Left kidney (tissue), 1 donor: ENCODE measurements at regions not wholly inside any gene's neighbourhood (a gene's known extent, or its start where the extent isn't known, plus 50 kb on each side); places are given as distances from the start of the nearest gene placed in this dataset.
"Not testable (repeated sequence)": the region's sequence is repeated elsewhere in the genome, so short reads cannot be mapped to it uniquely, and the experiment has no call there.

Experiments used
- DNase-seq: peaks from one replicate; pipeline ENCODE4 v3.0.0-alpha.2; 2013

GRCh38 chr4:128649161-128649560 is 160.3 kb upstream of the JADE1 start:
- no peak for DNase-seq

DNA sequence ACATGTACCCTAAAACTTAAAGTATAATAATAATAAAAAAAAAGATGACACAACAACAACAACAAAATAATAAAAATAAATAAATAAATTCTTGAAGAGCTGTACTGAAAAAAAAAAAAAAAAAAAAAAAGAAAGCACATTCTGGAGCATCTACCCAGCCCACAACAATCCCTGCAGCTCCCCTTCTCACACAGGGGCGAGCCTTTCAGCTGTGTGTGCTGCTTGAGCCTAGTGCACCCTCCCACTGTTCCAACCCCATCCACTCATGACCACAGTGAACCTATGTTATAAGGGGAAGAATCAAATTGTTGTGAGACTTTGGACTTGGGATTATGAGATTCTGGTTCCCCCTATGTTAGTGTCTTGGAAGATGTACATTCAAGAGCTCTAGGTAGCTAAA is 161.5 kb upstream of the JADE1 start:
- DNase-seq: no peak

- not testable (repeated sequence) for DNase-seq
Observed at GRCh38 chr4:128646893-128647292, 162.6 kb upstream of the JADE1 start.

- not testable (repeated sequence) for DNase-seq
Observed at GRCh38 chr4:128644693-128645654, 164.5 kb upstream of the JADE1 start.

GRCh38 chr4:128644107-128644506 is 165.4 kb upstream of the JADE1 start:
- not testable (repeated sequence) for DNase-seq

- DNase-seq: not testable (repeated sequence)
Observed at GRCh38 chr4:128641566-128641965, 167.9 kb upstream of the JADE1 start.

GRCh38 chr4:128639541-128640270 is 169.8 kb upstream of the JADE1 start:
- no peak for DNase-seq

DNA sequence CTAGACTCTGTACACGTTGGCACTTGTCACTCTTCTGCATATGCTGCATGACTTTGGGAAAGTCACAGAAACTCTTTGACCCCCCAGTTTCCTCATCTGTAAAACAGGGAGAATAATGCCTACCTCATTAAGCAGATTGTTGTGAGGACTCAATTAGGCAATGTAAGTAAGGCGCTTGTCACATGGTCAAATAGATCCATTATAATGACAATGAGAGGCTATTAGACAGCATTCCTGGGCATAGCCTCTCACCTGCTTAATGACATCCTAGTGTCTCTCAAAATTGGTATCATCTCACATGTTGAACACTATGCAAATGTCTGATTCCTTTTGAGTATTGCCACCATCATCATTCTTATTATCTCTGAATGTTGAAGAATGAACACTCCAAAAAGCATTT is 172.6 kb upstream of the JADE1 start:
- no peak for DNase-seq

DNA sequence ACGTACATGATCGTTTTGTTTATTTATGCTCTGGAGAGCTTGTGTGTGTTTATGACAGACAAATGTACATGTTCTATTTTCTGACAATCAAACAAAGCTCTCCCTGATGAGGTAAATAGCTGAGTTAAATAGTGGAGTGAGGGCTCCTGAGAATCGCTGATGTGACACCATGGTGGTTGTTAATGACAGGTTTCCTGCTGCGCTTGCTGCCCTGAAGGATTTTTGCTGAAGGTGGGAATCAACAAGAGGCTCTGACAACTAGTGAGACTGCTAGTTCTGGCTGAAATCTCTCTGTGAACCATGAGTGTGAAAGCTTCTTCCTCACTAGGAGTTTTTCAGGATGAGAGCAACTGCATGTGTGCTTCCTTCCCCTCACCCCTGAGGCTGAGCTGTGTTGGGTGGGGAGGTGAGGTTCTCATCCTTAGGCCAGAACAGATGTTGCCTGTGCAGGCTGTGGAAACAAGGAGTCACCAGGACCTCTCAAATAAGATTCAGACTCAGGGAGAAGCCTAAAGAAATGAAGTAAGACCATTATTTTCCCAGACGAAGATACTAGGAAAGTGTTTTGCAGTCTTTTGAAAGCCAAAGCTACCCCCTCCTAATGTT is 173.4 kb upstream of the JADE1 start:
- no peak for DNase-seq

- no peak for DNase-seq
Observed at GRCh38 chr4:128635141-128635954, 174.2 kb upstream of the JADE1 start.

DNA sequence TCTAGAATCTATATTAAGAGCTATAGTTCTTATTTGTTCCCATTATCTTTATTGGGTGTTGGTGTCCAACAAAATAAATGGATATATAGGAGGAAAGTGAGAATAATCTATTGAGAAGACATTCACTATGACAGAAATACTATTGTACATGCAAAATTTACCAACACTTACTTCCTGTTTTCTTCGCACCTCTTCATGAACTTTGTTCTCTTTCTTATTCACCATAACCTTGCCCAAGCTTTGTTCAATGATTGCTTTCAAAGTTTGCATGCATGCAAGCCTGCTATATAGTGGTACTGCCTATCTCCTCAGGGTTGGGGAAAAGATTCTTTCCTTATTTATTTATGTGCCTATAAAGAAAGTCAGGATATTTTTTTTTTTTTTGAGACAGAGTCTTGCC is 176.4 kb upstream of the JADE1 start:
- DNase-seq: no peak

DNA sequence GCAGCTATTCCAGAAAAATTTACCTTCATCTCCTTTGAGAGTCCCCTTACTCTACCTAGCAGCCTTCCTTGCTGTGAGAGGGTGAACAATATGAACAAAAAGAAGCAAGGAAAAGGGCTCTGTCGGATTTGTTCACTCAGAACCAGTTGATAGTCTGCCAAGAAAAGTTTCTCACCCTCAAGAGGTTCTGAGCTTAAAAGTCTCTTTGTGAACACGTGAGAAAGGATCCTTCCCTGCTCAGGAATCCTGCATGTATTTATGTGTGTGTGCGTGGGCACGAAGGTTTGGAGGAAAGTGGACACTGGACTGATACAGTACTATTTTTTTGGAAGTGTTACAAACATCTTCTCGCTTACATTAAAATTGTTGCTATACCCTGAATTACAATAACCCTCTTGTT is 178.6 kb upstream of the JADE1 start:
- no peak for DNase-seq

DNA sequence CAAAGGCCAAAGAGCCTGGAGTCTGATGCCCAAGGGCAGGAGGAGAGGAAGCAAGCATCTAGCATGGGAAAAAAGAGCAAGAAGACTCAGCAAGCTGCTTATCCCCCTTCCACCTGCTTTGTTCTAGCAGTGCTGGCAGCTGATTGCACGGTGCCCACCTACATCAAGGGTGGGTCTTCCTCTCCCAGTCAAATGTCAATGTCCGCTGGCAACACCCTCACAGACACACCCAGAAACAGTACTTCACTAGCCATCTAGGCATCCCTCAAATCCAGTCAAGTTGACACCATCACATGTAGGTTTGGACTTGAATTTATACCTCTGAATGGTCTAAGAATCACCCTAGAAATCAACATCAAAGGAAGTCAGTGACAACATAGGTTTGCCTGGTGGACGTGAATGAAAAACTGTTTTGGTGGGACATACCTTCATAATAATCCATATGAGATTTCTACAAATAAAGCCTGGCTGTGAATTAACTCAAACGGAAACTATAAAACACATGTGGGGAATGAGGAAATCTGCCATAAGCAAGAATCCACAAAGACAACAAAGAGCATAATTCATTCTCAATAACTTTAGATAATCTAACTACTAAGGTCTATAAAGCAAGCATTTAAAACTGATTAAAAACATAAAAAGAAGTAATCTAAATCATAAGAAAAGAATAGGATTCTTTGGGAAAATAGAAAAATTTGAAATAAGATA is 185.8 kb upstream of the JADE1 start:
- DNase-seq: no peak

DNA sequence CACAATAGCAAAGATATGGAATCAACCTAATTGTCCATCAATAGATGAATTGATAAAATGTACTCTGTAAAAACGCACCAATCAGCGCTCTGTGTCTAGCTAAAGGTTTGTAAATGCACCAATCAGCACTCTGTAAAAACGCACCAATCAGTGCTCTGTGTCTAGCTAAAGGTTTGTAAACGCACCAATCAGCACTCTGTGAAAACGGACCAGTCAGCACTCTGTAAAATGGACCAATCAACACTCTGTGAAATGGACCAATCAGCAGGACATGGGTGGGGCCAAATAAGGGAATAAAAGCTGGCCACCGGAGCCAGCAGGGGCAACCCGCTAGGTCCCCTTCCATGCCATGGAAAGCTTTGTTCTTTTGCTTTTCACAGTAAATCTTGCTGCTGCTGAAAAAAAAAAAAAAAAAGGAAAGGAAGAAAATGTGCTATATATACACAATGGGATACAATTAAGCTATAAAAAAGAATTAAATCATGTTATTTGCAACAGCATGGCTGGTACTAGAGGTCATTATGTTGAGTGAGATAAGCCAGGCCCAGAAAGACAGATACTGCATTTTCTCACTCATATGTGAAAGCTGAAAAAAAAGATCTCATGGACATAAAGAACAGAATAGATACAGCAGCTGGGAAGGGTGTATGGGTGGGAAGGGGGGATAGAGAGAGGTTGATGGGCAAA is 189.1 kb upstream of the JADE1 start:
- DNase-seq: not testable (repeated sequence)

DNA sequence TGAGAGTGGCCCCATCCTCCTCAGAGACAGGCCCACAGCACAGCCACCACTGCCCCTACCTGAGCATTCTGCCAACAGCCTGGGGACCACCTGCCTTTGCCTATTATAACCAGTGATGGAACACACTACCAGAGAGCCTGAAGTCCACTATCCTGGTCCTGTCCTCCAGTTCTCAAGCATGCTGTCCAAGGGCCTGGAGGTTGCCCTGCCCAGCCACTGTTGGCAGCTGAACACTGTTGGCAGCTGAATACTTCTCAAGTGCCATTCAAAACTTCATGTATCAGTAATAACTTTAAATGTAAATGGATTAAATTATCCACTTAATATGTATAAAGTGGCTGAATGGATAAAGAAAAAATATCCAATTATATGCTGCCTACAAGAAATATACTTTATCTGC is 194.3 kb upstream of the JADE1 start:
- DNase-seq: no peak

DNA sequence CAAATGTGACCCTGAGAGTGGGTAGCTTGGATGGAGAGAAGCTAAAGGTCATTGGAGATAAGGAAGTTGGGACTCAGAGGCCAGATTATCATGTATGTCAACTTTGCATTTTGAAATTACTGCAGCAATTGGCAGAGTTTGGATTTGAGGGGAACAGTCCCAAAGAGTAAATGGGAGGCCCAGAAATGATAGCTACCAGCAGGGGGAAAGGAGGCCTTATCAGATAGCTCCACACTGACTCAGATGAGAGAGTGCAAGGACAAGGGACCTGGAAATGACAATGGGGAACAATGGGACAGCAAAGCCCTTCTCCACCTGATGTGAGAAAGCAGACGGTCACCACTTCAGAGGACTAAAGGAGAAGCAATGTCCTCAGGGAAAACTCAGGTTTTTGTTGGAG is 201.5 kb upstream of the JADE1 start:
- no peak for DNase-seq

DNA sequence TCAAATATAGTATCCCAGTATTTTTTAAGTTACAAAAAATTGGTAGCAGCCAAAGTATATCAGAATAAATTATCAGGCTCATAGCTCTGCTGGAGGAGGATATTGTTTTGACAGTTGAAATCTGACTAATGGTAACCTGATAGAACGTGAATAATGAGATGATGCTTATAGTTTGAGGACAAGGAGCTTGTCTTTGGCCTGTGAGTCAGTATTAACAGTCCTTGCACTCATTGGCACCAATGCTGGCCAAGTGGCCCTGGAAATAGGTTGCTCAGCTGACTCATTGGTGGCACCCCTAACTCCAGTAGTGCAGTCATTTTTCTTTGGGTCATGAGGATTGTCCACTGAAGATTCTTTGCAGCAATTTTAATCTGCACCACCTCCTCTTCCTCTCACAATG is 203.3 kb upstream of the JADE1 start:
- no peak for DNase-seq

DNA sequence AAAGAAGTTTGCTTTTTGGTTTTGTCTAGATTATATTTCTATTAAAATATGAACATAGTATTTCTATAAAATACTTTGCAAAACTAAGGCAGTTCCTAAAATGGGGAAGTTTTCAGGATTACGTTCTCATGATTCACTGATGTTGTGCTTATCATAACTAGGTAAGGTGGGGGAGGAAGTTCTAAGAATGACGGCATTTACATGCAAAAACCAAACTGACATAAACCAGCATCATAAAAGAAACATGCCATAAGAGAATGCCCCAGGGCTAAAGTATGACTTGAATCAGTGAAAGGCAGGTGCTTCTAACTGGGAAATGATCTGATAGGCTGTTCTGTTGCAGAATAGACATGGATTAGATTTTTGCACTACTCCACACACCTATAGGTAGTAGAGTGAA is 204.7 kb upstream of the JADE1 start:
- DNase-seq: no peak

DNA sequence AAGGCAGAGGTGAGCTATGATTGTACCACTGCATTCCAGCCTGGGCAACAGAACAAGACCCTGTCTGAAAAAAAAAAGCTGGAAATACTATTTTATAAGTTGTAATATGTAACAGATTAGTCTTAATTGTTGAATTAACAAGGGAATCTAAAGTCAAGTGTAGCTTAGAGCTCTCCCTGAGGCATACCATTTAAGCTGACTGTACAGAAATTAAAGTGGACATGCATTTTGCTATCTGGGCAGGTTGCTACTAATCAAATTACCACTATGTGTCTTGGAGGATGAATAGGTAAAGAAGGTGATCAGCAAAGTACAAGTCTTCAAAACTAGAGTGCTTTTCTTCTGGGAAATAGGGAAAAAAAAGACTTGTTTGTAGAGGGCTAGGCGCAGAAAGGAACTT is 205.3 kb upstream of the JADE1 start:
- DNase-seq: no peak

DNA sequence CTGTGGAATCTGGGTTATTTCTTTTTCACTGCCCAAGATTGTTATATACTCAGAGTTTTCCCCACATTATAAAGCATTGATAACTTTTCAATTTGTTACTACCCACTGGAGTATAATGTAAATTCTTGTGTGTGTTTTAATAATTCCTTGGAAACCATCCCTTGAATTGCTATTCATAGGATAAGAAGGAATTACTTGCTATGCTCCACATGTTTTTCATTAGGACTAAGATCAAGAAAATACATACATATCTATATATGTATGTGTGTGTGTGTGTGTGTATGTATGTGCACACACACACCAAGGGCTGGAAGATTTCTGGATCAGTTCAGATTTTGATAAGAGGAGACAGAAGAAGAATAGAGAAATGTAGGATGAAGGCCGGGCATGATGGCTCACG is 206.4 kb upstream of the JADE1 start:
- DNase-seq: no peak
